ENCODE measurements at regions not wholly inside any gene's neighbourhood (a gene's known extent, or its start where the extent isn't known, plus 50 kb on each side); places are given as distances from the start of the nearest gene placed in this dataset.

- TF ChIP-seq, protein P1, sequence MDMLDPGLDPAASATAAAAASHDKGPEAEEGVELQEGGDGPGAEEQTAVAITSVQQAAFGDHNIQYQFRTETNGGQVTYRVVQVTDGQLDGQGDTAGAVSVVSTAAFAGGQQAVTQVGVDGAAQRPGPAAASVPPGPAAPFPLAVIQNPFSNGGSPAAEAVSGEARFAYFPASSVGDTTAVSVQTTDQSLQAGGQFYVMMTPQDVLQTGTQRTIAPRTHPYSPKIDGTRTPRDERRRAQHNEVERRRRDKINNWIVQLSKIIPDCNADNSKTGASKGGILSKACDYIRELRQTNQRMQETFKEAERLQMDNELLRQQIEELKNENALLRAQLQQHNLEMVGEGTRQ (IDR thresholded peaks at IDR 0.05; ENCODE audit: borderline replicate concordance, low read depth, low read length) = no peak
- TF ChIP-seq CHD2 (IDR thresholded peaks at IDR 0.05; ENCODE audit: low read length, partially characterized antibody) = no peak
Measured at GRCh38 chr5:3007577-3007976, 256.1 kb upstream of the IRX2 start (continued).

- H3K9me2 ChIP-seq = no peaks in the 10 kb centered on the region
- CTCF ChIA-PET = no interaction called here
- WGBS (ENCODE audit: low lambda C conversion rate) = under 1% methylated on average over 11 of the region's 11 CpGs
- H3K4me3 ChIP-seq (ENCODE audit: low read depth in 2 of 2, low read length in 1 of 2) = no peak overlapping the region
- DNase-seq = no peak
- no peak overlapping the region for H3K9ac ChIP-seq
- no peaks in the 10 kb centered on the region for H3K9me3 ChIP-seq
- H3K4me1 ChIP-seq (ENCODE audit: control insufficient read depth in 1 of 2, insufficient read depth in 2 of 2, low read depth in 1 of 2, low read length in 1 of 2) = no peaks in the 10 kb centered on the region
- POLR2A ChIA-PET = no interaction called here
- no peak overlapping the region for H3K4me2 ChIP-seq
- TF ChIP-seq EP300 (IDR thresholded peaks at IDR 0.05; ENCODE audit: borderline replicate concordance in 1 of 2, low read depth in 1 of 2, low read length in 1 of 2) (no peak), TEAD4 (IDR thresholded peaks at IDR 0.05; ENCODE audit: borderline replicate concordance, insufficient read depth) (no peak), SMC3 (IDR thresholded peaks at IDR 0.05; ENCODE audit: low read depth, low read length) (no peak), POLR2AphosphoS5 (IDR thresholded peaks at IDR 0.05; ENCODE audit: low read depth, low read length) (no peak), NFIC (IDR thresholded peaks at IDR 0.05; ENCODE audit: borderline replicate concordance) (no peak)
- TF ChIP-seq, protein P2, sequence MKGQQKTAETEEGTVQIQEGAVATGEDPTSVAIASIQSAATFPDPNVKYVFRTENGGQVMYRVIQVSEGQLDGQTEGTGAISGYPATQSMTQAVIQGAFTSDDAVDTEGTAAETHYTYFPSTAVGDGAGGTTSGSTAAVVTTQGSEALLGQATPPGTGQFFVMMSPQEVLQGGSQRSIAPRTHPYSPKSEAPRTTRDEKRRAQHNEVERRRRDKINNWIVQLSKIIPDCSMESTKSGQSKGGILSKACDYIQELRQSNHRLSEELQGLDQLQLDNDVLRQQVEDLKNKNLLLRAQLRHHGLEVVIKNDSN (IDR thresholded peaks at IDR 0.05; ENCODE audit: borderline replicate concordance, low read depth) = no peak
- TF ChIP-seq, protein P3, sequence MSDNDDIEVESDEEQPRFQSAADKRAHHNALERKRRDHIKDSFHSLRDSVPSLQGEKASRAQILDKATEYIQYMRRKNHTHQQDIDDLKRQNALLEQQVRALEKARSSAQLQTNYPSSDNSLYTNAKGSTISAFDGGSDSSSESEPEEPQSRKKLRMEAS (IDR thresholded peaks at IDR 0.05; ENCODE audit: low read depth) = no peak
- H3K79me2 ChIP-seq (ENCODE audit: insufficient read depth) = no peaks in the 10 kb centered on the region
- no peak overlapping the region for H2AFZ ChIP-seq (ENCODE audit: low read depth)
- H3K27me3 ChIP-seq (ENCODE audit: insufficient read depth) = 0 out of 2 replicates have a peak, but pooled peaks cover 7% of the 10 kb centered on the region
- no peaks in the 10 kb centered on the region for H3F3A ChIP-seq (replicated peaks; ENCODE audit: insufficient read depth)
- no peak overlapping the region for H3K27ac ChIP-seq (ENCODE audit: low read depth in 2 of 2, low read length in 1 of 2)
- no peaks in the 10 kb centered on the region for H4K20me1 ChIP-seq (ENCODE audit: insufficient read depth)
- H3K36me3 ChIP-seq (replicated peaks in 1 of 2; ENCODE audit: control insufficient read depth in 1 of 2, insufficient read depth in 2 of 2, low read length in 1 of 2) = no peaks in the 10 kb centered on the region
Measured at GRCh38 chr5:3006961-3007551, 255.6 kb upstream of the IRX2 start.

GRCh38 chr5:3006526-3006925, 255.0 kb upstream of the IRX2 start:
- Histone ChIP-seq H3K27ac (ENCODE audit: low read depth in 2 of 2, low read length in 1 of 2) (no peak overlapping the region), H3K79me2 (ENCODE audit: insufficient read depth) (no peaks in the 10 kb centered on the region), H3K4me3 (ENCODE audit: low read depth in 2 of 2, low read length in 1 of 2) (no peak overlapping the region), H3K36me3 (replicated peaks in 1 of 2; ENCODE audit: control insufficient read depth in 1 of 2, insufficient read depth in 2 of 2, low read length in 1 of 2) (no peaks in the 10 kb centered on the region), H3K4me1 (ENCODE audit: control insufficient read depth in 1 of 2, insufficient read depth in 2 of 2, low read depth in 1 of 2, low read length in 1 of 2) (no peaks in the 10 kb centered on the region), H3K4me2 (no peak overlapping the region), H3K9me3 (no peaks in the 10 kb centered on the region), H2AFZ (ENCODE audit: low read depth) (no peak overlapping the region), H3K9ac (no peak overlapping the region), H4K20me1 (ENCODE audit: insufficient read depth) (no peaks in the 10 kb centered on the region), H3F3A (replicated peaks; ENCODE audit: insufficient read depth) (no peaks in the 10 kb centered on the region), H3K9me2 (no peaks in the 10 kb centered on the region), H3K27me3 (ENCODE audit: insufficient read depth) (0 out of 2 replicates have a peak, but pooled peaks cover 7% of the 10 kb centered on the region)
- no peak for DNase-seq
- TF ChIP-seq YY1 (IDR thresholded peaks at IDR 0.05; ENCODE audit: low read depth) (no peak), RFX5 (IDR thresholded peaks at IDR 0.05; ENCODE audit: low read length) (no peak)
- ChIA-PET CTCF (no interaction called here), POLR2A (no interaction called here)
- 14% methylated on average over 3 of the region's 7 CpGs for WGBS (ENCODE audit: low lambda C conversion rate)
